HT1080 (cell line): ENCODE measurements at regions not wholly inside any gene's neighbourhood (a gene's known extent, or its start where the extent isn't known, plus 50 kb on each side); places are given as distances from the start of the nearest gene placed in this dataset.
"Not testable (repeated sequence)": the region's sequence is repeated elsewhere in the genome, so short reads cannot be mapped to it uniquely, and the experiment has no call there.

Experiments used
- DNase-seq: peaks from one replicate; pipeline ENCODE4 v3.0.0-alpha.2; 2015; ENCODE audit warnings: low read depth

DNA sequence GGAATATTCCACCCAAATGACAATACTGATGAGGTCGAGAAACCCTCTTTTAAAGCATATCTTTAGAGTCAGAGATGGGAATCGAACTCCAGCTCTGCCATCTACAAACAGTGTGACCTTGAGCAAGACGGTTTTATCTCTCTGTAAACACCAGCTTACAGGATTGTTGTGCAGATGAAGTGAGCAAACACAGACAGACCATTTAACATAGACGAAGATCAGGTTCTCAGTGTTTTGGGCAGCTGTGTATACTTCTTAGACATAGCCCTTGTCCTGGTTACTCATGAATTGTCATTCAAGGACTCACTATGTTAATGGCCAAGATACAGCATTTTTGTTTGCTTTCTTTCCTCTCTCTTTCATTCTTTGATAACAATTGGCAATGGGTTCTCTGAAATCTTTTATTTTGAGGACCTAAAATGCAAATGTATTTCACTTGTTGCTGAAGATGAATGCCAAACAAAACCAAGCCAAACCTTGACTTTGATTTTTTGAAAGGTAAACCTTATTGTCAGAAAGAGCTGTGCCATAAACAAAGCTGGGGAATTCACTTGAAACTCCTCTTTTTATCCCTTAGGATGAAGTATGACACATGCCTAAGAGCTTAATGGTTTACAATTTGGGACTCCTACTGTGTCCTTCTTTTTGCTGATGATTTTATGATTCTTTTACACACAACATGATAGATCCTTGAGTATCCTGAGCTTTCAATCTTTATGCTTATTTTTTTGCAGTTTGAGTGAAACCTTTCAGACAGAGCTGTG, 250.0 kb upstream of the PDZRN3 start:
- no peak for DNase-seq

DNA sequence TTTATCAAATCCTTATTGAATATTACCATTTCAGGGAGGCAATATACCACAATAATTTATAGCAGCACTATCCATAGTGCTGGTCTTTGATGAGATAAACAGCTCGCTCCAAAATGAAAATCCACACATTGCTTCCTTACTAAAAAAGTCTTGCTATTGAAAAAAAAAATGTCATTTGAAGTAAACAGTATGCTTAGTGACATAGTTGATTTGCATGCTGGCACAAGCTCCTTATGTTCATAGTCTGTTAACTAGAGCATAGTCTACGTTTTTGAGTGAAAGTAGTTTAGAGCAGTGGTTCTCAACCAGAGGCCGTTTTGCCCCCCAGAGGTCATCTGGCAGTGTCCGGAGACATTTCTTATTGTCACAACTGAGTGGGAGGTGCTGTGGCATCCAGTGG, 249.4 kb upstream of the PDZRN3 start:
- no peak for DNase-seq

DNA sequence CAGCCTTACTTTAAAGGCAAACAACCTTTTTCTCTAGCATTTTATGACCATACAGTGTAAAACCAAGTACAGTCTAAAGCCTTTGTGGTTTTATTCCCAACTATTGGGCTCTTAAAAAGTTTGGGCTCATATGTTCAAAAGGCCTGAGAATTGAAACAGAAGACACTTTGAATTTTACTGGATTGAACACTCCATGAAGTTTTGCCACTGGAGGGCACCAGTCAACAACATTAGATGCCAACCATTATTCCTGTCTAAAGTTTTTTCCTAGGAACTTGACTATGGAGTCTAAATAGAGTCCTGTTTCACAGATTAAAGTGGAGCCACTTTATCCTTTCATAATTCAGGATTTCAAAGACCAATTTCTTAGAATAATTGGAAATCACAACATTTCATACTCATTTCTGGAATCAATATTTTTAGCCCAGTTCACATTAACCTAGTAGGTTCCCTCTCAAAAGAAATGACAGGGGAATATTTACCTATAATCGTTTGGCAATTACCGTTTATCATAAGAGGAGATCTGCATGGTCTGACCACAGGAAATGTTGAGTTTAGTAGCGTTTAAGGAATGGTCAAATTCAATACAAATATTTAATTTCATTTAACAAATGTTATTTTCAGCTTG, 244.1 kb upstream of the PDZRN3 start:
- peak; percentile 17 for DNase-seq

DNA sequence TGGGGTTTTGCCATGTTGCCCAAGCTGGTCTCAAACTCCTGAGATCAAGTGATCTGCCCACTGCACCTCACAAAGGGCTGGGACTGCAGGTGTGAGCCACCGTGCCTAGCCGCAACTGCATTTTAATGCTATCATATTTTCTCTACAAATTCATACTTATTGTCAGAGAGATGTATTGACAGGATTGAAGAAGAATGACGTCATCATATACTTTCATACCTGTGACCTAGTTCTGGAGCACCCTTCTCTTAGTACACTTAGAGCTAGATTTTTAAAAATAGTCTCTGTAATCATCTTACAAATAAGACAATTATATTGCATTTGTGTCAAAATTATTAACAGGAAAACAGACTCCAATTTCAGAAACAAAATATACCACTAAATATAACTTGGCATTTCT, 242.8 kb upstream of the PDZRN3 start:
- DNase-seq, result no peak

DNA sequence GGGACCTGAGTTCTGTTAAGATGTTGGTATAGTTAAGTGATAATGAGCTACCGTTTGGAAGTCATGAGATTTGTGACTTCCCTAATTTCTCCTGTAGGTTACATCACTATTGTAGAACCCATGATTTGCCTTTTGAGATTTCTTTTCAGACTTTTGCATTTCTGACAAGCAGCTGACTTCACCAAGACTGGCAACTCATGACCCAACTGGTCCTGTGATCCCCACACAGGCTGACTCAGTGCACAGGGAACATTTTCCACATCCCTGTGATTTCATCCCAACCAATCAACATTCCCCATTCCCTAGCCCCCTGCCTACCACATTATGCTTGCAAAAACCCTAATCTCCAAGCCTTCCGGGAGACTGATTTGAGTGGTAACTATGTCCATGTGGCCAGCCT, 242.1 kb upstream of the PDZRN3 start:
- no peak for DNase-seq

DNA sequence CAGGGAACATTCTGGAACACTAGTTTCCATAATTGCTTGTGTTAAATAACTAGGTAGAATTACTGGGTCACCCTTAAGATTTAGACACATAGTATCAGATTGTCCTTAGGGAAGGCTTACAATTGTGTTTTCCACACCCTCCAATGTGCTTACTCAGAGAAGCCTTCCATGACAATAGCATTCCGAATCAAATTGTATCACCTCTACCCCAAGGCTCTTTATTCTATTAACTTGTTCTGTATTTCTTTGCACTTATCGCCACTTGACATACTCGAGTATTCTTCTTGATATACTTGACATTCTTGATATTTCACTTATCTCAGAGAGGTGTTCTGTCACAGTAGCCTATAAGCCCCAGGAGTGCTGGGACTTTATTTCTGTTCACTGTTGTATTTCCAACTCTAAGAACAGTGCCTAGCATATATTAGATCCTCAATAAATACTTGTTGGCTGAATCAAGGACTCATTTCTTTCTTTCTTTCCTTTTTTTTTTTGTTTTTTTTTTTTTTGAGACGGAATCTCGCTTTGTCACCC, 238.9 kb upstream of the PDZRN3 start:
- no peak for DNase-seq

DNA sequence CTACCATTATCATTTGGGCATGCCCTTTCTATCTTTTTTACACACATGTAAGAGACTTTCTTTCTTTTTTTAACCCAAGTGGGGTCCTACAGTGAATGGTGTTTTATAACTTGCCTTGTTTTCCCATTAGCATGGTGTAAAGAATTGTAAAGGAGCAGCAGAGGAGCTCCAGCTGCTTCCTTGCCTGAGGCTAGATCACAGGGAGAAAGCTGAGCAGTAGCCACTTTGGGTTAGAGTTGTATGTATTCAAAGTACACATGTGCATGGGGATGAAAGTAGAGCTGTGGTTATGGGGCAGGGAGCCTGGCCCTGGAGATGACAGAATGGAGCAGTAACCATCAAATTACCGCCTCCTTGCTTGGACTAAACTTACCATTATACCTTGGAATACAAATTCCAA, 231.1 kb upstream of the PDZRN3 start:
- no peak for DNase-seq

DNA sequence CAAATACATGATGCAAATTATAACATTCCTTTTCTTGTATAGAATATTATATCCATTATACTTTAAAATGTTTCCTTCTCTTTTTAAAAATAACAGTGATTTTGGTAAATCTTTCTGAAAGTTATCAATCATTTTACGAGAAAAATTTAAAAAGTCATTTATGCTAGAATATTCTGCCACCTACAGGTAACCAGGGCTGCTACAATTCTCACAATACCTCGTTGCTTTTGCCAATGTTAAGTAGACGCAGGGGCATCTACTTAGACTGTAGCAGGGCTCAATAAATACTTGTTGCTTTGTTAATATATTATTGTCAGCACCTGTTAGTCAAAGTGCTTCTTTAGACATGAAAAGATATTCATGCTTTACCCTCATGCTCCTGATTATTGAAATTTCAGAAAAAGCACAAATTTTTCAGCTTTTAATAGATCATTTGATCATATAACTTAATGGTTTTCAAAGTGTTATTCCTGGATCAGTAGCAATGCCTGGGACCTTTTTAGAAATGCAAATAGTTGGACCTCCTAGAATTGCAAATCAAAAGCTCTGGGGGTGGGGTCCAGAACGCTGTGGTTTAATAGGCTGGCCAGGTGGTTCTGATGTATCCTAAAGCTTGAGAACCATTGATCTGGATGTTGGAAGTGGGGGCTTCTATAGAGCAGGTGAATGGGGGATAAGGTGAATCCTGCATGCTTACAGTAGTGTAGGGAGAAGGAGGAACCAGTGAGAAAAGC, 223.6 kb upstream of the PDZRN3 start:
- no peak for DNase-seq

DNA sequence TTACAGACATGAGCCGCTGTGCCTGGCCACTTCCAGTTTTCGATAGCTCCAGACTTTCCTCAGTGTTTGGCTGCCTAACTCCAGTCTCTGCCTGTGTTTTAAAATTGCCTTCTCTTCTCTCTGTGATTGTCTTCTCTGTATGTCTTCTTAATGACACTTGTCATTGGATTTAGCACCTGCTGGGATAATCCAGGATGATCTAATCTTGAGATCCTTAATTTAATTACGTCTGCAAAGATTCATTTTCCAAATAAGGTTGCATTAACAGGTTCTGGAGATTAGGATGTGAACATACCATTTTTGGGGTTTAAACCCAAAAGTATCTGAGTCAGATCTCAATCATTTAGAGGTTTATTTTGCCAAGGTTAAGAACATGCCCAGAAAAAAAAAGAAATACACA, 222.2 kb upstream of the PDZRN3 start:
- DNase-seq, result no peak

DNA sequence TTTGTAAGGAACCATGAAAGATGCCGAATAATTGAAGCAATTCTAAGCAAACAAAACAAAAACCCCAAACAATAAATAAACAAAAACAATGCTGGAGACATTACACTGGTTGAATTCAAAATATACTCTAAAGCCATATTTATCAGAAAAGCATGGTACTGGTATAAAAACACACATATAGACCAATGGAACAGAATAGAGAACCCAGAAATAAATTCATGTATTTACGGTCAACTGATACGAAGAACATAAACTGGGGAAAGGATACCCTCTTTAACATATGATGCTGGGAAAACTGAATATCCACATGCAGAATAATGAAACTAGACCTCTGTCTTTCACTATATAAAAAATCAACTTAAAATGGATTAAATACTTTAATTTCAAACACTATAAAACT, 214.3 kb upstream of the PDZRN3 start:
- no peak for DNase-seq

DNA sequence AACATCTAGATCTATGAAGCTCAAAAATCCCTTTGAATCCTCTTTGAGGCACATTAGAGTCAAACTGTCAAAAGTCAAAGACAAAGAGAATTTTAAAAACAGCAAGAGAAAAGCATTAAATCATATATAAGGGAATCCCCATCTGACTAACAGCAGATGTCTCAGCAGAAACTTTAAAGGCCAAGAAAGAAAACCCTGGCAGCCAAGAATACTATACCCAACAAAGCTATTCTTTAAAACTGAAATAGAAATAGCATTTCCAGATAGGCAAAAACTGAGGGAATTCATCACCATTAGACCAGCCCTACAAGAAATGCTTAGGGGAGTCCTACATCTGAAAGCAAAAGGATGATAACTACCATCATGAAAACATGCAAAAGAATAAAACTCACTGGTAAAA, 211.2 kb upstream of the PDZRN3 start:
- no peak for DNase-seq

DNA sequence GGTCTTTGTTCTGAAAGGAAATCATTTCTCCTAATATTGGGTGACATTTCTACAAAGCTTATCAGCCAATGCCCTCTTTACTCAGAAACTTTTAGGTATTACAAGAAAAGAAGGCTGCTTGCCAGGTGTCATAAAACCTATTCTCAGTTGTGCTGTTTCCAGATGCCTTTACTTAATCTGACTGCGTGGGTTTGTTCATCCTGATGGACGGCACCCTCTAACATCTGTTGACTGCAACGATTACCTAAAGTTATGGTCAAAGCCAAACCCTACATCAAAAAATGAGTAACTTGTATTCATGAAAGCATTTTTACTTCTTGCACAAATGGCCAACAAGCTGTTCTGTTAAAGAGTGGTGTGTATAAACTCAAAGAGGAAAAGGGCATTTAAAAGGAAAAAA, 207.7 kb upstream of the PDZRN3 start:
- no peak for DNase-seq

DNA sequence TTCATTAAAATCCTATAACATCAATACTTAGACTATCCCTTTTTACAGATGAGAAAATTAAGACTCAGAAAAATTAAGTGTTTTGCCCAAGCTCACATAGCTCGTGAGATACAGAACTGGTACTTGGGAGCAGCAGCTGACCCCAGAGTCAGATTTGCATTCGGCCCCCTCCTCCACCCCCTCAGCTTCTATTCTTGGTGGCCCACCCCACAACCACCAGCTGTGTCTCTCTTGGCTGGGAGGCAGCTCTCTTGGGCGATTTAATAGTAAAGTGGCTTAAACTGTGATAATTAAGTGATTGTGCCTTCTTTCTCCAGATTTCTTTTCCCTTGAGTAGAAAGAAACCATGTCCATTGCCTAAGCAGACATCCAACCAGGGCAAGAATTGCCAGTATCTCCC, 203.6 kb upstream of the PDZRN3 start:
- DNase-seq, result no peak

DNA sequence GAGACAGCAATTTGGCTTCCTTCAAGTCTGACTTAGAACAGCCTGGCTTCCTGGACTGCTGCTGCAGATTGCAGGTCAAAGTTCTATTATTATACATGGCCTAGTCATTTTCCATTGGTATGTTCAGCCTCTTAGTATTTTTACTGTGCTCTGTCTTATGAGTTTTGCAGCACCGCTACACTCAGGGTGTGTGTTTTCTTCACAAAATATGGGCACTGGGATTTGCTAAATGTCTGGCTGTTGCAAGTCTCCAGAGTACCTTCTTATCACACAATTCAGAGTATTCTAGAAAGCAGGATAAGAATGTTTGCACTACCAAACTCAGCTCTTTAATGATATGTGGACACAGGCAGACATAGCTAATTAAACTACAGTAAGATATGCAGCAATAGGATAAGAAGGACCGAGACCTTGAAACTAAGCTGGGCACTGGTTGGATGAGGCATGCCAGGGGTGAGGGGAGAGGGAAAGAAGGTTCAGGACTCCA, 203.0 kb upstream of the PDZRN3 start:
- DNase-seq, result no peak

DNA sequence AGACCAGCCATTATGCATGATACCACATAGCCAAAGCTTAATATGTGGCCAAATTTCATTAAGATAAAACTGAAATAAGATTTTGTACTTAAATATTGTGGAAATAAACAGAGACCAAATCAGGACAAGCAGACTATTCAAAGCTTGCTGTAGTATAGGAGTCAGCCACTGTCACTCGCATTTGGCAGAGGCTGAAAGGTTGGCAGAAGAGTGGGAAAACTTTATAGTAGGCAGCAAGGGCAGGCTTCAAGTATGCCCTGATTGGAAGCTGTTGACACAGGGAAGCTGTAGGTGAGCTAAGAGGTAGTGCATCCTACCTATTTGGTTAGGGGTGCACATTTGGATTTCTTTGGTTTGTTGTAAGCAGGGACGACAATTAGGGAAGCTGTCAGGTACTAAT, 202.5 kb upstream of the PDZRN3 start:
- DNase-seq, result no peak

DNA sequence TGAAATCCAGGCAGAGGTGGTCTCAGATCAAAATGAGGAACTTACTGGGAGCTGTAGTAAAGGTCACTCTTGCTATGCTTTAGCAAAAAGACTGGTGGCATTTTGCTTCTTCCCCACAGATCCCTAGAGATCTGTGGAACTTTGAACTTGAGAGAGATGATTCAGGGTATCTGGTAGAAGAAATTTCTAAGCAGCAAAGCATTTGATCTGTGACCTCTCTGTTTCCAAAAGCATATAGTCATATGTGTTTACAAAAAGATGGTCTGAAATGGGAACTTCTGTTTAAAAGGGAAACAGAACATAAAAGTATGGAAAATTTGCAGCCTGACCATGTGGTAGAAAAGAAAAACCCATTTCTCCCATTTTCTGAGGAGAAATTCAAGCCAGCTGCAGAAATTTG, 196.2 kb upstream of the PDZRN3 start:
- DNase-seq, result not testable (repeated sequence)

DNA sequence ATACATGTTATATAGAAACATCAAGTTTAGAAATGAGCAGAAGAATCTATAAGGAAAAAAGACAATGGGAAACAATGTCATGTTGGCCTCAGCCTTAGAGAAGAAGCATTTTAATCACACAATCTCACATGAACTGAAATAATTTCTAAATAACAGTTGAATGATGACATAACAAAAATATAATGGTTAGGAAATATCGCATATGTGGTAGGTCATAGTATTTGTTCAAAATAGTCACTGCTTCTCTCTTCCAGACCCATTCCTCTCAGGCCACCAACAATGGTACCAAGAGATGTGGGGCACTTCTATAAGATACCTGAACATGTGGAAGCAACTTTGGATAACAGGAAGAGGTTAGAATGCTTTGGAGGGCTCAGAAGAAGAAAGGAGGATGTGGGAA, 195.7 kb upstream of the PDZRN3 start:
- DNase-seq, result no peak

DNA sequence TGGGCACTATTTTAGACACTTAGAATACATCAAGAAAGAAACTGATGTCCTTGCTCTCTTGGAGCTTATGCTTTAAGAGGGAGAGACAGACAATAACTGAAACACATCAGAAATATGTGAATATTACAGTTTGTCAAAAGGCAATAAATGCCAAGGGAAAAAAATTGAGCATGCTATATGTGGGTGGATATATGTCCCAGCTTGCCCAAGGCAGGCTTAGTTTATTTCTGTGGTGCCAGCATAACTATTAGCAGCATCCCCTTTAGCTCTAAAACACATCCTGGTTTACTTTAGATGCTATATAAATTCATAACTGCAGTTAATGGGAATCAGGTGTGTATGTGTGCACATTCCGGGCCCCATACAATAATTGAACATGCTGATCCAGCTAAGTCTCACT, 191.2 kb upstream of the PDZRN3 start:
- DNase-seq, result no peak

DNA sequence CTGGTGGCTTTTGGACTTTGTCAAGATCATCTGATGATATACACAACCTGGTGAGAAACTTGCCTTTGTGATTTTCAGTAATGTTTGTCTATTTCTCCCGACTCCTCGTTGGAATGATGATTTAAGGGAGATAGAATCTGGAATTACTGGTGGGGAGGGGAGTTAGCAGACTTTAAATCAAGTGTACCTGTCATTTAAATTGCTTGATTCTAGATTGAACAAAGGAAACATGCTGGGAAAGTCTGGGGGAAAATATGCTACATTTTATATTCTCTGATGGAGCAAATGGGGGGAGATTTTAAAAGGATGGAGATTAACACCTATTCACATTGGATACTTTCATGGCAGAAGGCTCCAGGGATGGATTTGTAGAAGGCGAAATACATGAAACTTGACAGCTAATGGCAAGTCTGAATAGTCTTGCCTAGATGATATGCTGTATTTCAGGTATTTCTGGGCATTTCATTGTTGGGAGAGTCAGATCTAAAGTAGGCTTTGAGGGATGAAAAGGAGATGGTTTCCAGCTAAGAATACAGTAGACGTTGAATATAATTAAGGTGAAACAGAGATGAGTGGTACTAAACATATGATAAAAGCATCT, 189.1 kb upstream of the PDZRN3 start:
- no peak for DNase-seq

DNA sequence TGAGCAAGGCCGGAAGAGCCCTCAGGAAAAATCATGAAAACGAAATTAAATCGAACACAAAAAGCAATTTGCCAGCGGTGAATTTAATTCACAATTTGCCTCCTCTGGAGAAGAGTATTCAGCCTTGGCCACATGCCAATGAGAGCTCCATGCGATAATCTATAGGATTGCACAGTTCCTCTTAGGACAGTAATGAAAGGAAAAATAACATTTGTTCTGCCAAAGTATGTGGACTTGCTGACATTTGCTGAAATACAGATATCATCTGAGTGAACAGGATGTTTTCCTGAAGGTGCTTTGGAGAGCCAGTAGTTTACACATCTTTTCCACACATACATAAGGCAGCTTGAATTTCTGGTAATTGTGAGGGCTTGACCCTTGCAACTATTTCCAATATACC, 188.6 kb upstream of the PDZRN3 start:
- no peak for DNase-seq

DNA sequence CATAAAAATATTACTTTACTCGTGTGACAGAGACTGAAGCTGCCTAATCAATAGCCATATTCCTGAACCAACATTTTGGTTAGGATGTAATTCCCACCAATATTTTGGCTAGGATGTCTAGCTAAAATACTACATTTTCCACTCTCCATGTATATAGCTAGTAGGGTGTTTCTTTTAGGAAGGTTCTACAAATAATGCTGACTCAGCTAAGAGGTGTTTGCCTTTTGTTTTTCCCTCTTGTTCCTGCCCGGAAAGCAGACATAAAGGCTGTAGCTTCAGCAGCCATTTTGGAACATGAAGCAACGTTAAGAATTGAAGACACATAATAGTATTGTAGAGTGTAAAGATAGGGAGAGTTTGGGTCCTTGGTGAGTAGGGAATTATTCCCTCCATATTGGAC, 187.3 kb upstream of the PDZRN3 start:
- DNase-seq, result no peak
